ENCODE measurements at regions not wholly inside any gene's neighbourhood (a gene's known extent, or its start where the extent isn't known, plus 50 kb on each side); places are given as distances from the start of the nearest gene placed in this dataset.

DNA sequence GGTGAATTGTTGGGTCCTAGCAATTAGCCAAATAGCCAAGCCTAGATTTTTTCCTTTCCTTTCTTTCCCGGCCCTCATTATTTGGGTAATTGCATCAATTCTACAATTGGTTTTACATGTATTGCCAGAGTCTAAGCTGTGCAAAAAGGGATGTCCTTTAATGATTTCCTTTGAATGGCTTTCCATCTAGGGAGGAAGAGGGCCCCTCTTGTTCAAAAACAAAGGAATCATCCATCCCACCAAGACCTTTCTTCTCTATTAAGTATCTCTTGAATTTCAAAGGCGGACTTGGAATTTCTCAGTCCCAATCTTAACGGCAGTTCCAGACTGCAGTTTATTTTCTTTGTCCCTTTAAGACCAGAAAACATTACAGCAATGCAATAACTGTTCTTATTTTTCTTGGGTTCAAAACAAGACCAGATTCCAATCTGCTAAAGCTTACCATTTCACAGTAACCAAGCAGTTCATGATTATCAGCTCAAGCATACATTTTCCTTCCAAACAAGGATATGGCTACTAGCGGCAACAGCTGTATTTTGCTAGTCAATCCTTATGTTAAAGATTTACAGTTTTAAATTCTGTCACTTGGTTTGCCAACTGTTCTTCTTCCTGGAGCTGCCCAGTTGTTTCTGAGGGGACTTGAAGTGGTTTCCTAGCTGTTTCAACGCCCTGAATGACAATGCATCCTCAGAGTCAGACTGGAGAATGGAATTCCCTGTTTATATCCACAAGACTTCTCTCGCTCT, 91.4 kb upstream of the LRIG1 start:
- no peak for TF ChIP-seq EZH2 (IDR thresholded peaks at IDR 0.05; ENCODE audit: borderline replicate concordance, low read length)
- TF ChIP-seq, protein P1, sequence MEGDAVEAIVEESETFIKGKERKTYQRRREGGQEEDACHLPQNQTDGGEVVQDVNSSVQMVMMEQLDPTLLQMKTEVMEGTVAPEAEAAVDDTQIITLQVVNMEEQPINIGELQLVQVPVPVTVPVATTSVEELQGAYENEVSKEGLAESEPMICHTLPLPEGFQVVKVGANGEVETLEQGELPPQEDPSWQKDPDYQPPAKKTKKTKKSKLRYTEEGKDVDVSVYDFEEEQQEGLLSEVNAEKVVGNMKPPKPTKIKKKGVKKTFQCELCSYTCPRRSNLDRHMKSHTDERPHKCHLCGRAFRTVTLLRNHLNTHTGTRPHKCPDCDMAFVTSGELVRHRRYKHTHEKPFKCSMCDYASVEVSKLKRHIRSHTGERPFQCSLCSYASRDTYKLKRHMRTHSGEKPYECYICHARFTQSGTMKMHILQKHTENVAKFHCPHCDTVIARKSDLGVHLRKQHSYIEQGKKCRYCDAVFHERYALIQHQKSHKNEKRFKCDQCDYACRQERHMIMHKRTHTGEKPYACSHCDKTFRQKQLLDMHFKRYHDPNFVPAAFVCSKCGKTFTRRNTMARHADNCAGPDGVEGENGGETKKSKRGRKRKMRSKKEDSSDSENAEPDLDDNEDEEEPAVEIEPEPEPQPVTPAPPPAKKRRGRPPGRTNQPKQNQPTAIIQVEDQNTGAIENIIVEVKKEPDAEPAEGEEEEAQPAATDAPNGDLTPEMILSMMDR (IDR thresholded peaks at IDR 0.05; ENCODE audit: low read length): no peak
- Histone ChIP-seq H4K20me1 (ENCODE audit: insufficient read depth, low read length) (no peaks in the 10 kb centered on the region), H3K36me3 (ENCODE audit: insufficient read depth, low read length) (no peaks in the 10 kb centered on the region), H3K9ac (ENCODE audit: low read length) (no peak overlapping the region), H3K4me3 (ENCODE audit: low read depth, low read length, poor library complexity, severe bottlenecking) (no peak overlapping the region), H3K27ac (ENCODE audit: low read depth, low read length, poor library complexity, severe bottlenecking) (no peak overlapping the region), H3F3A (ENCODE audit: insufficient read depth, low read length) (no peaks in the 10 kb centered on the region), H3K9me3 (ENCODE audit: low read length) (no peaks in the 10 kb centered on the region), H3K27me3 (ENCODE audit: insufficient read depth, low read length) (no peaks in the 10 kb centered on the region), H3K4me1 (ENCODE audit: insufficient read depth, low read length, severe bottlenecking) (no peaks in the 10 kb centered on the region), H3K4me2 (ENCODE audit: low read length) (no peak overlapping the region), H3K9me2 (ENCODE audit: low read depth, low read length) (no peaks in the 10 kb centered on the region), H3K79me2 (ENCODE audit: insufficient read depth, low read length) (no peaks in the 10 kb centered on the region), H2AFZ (ENCODE audit: low read length) (no peak overlapping the region)

GRCh38 chr3:66592927-66593625, 92.3 kb upstream of the LRIG1 start:
- Histone ChIP-seq H3K9me2 (ENCODE audit: low read depth, low read length) (no peaks in the 10 kb centered on the region), H3K4me1 (ENCODE audit: insufficient read depth, low read length, severe bottlenecking) (no peaks in the 10 kb centered on the region), H3K4me2 (ENCODE audit: low read length) (no peak overlapping the region), H3K9me3 (ENCODE audit: low read length) (no peaks in the 10 kb centered on the region), H3K9ac (ENCODE audit: low read length) (no peak overlapping the region), H3F3A (ENCODE audit: insufficient read depth, low read length) (no peaks in the 10 kb centered on the region), H3K27me3 (ENCODE audit: insufficient read depth, low read length) (no peaks in the 10 kb centered on the region), H4K20me1 (ENCODE audit: insufficient read depth, low read length) (no peaks in the 10 kb centered on the region), H3K79me2 (ENCODE audit: insufficient read depth, low read length) (no peaks in the 10 kb centered on the region), H3K36me3 (ENCODE audit: insufficient read depth, low read length) (no peaks in the 10 kb centered on the region), H3K4me3 (ENCODE audit: low read depth, low read length, poor library complexity, severe bottlenecking) (no peak overlapping the region), H2AFZ (ENCODE audit: low read length) (no peak overlapping the region), H3K27ac (ENCODE audit: low read depth, low read length, poor library complexity, severe bottlenecking) (no peak overlapping the region)
- TF ChIP-seq EZH2 (IDR thresholded peaks at IDR 0.05; ENCODE audit: borderline replicate concordance, low read length): no peak
- TF ChIP-seq, protein P1 (IDR thresholded peaks at IDR 0.05; ENCODE audit: low read length): no peak

GRCh38 chr3:66593978-66594377, 93.2 kb upstream of the LRIG1 start:
- Histone ChIP-seq H3K4me2 (ENCODE audit: low read length) (no peak overlapping the region), H3K36me3 (ENCODE audit: insufficient read depth, low read length) (no peaks in the 10 kb centered on the region), H3K9ac (ENCODE audit: low read length) (no peak overlapping the region), H3K9me3 (ENCODE audit: low read length) (no peaks in the 10 kb centered on the region), H4K20me1 (ENCODE audit: insufficient read depth, low read length) (no peaks in the 10 kb centered on the region), H3K4me3 (ENCODE audit: low read depth, low read length, poor library complexity, severe bottlenecking) (no peak overlapping the region), H3K27ac (ENCODE audit: low read depth, low read length, poor library complexity, severe bottlenecking) (no peak overlapping the region), H2AFZ (ENCODE audit: low read length) (no peak overlapping the region), H3K27me3 (ENCODE audit: insufficient read depth, low read length) (no peaks in the 10 kb centered on the region), H3F3A (ENCODE audit: insufficient read depth, low read length) (no peaks in the 10 kb centered on the region), H3K9me2 (ENCODE audit: low read depth, low read length) (no peaks in the 10 kb centered on the region), H3K4me1 (ENCODE audit: insufficient read depth, low read length, severe bottlenecking) (no peaks in the 10 kb centered on the region), H3K79me2 (ENCODE audit: insufficient read depth, low read length) (no peaks in the 10 kb centered on the region)
- TF ChIP-seq, protein P1 (IDR thresholded peaks at IDR 0.05; ENCODE audit: low read length): no peak
